Right lobe of liver (tissue), 6 donors: ENCODE measurements at regions not wholly inside any gene's neighbourhood (a gene's known extent, or its start where the extent isn't known, plus 50 kb on each side); places are given as distances from the start of the nearest gene placed in this dataset.

Source experiments
- ATAC-seq, 4 donors: fragments of 200-7000 bp; cut with Tn5 transposase; one replicate each; pipeline ENCODE4 v1.9.1; 2020; ENCODE audit warnings: mild to moderate bottlenecking in 4 of 4, moderate library complexity in 4 of 4
- DNase-seq, 3 donors: peaks; one replicate each; pipeline ENCODE4 v3.0.0-alpha.2; 2020
- H3K27ac ChIP-seq, 3 donors: fragments of 200-600 bp; one replicate each; pipeline ENCODE4 v1.8.0; 2022
- H3K27me3 ChIP-seq, 2 donors: fragments of 200-600 bp; one replicate each; pipeline ENCODE4 v1.8.0; 2022
- H3K36me3 ChIP-seq, 4 donors: fragments of 200-600 bp; sonication (generic) in 1 of 4; one replicate each; pipeline versions ENCODE4 v1.5.1 to v1.8.0; 2017 to 2022; ENCODE audit warnings: control low read depth in 1 of 4
- H3K4me1 ChIP-seq, 4 donors: fragments of 200-600 bp; sonication (generic) in 1 of 4; one replicate each; pipeline versions ENCODE4 v1.5.1 to v1.8.0; 2017 to 2022; ENCODE audit warnings: control low read depth in 1 of 4
- H3K4me3 ChIP-seq, 3 donors: fragments of 200-600 bp; one replicate each; pipeline ENCODE4 v1.8.0; 2022
- H3K9me3 ChIP-seq, 4 donors: fragments of 200-600 bp; sonication (generic) in 1 of 4; one replicate each; pipeline versions ENCODE4 v1.5.1 to v1.8.0; 2017 to 2022; ENCODE audit warnings: control low read depth in 1 of 4
- CTCF ChIP-seq, 4 donors: fragments of 200-600 bp in 3 of 4; fragments of 450-650 bp in 1 of 4; IDR thresholded peaks; one replicate each; pipeline versions ENCODE4 v1.5.1 to v1.8.0; 2016 to 2022; ENCODE audit warnings: antibody characterized with exemption in 4 of 4, mild to moderate bottlenecking in 2 of 4
- POLR2A ChIP-seq: fragments of 450-650 bp; IDR thresholded peaks from one replicate; pipeline ENCODE4 v1.6.1; 2017; ENCODE audit warnings: antibody characterized with exemption, mild to moderate bottlenecking
- WGBS: methylation state at CpG from one replicate; pipeline ENCODE4 v1.1.6; 2018; ENCODE audit warnings: low coverage, low lambda C conversion rate; ENCODE audit not compliant: insufficient coverage; ENCODE audit errors: missing lambda C conversion rate; 5-methylcytosine and 5-hydroxymethylcytosine counted together
- intact Hi-C, 2 donors: fragments of 100-400 bp; cut with DNase I; formaldehyde crosslinking; loops; one replicate each; pipeline versions ENCODE4 v1.11.2 to v1.14.1; 2022
- donor health status: DM: no; HTN: yes; CAD: no.
- donor health status: DM: no; HTN: no; CAD: no.
- donor health status: DM: no; HTN: no; CAD: no.
- donor health status: DM: no; HTN: yes; CAD: no.
- donor health status: DM: no; HTN: yes; CAD: no.

- Histone ChIP-seq H3K27ac (no peak overlapping the region), H3K36me3 (peaks cover 0 to 25% (median 2%) of the 10 kb centered on the region in 4 donors), H3K27me3 (no peaks in the 10 kb centered on the region), H3K4me1 (peaks cover 0 to 16% (median 3%) of the 10 kb centered on the region in 4 donors), H3K9me3 (no peaks in the 10 kb centered on the region), H3K4me3 (no peak overlapping the region)
- intact Hi-C loops = no loop called here
- DNase-seq (no peak), ATAC-seq (no peak)
- TF ChIP-seq POLR2A (no peak), CTCF (IDR thresholded peaks at IDR 0.05) (no peak)
- 78% methylated on average over 2 of the region's 2 CpGs for WGBS
Observed at GRCh38 chr6:144443157-144443556, 158.0 kb downstream of the UTRN start.

GRCh38 chr6:144447472-144447871 lies 162.3 kb downstream of the UTRN start:
- peaks cover 0 to 7% (median 0%) of the 10 kb centered on the region in 4 donors for H3K4me1 ChIP-seq
- no peaks in the 10 kb centered on the region for H3K9me3 ChIP-seq
- no peak overlapping the region for H3K27ac ChIP-seq
- 82% methylated on average over 1 of the region's 1 CpG for WGBS
- peaks cover 0 to 40% (median 4%) of the 10 kb centered on the region in 4 donors for H3K36me3 ChIP-seq
- H3K27me3 ChIP-seq = no peaks in the 10 kb centered on the region
- no peak overlapping the region for H3K4me3 ChIP-seq
- no peak for TF ChIP-seq CTCF (IDR thresholded peaks at IDR 0.05)
- no peak for TF ChIP-seq POLR2A
- ATAC-seq = no peak
- intact Hi-C loops = no loop called here
- no peak for DNase-seq

GRCh38 chr6:144449218-144449617 lies 164.1 kb downstream of the UTRN start:
- H3K27ac ChIP-seq = no peak overlapping the region
- intact Hi-C loops = no loop called here
- ATAC-seq = no peak

GRCh38 chr6:144449911-144450597 lies 164.9 kb downstream of the UTRN start:
- DNase-seq (no peak), ATAC-seq (no peak)
- peaks cover 0 to 33% (median 4%) of the 10 kb centered on the region in 4 donors for H3K36me3 ChIP-seq
- peaks cover 0 to 7% (median 0%) of the 10 kb centered on the region in 4 donors for H3K4me1 ChIP-seq
- no peaks in the 10 kb centered on the region for H3K9me3 ChIP-seq
- H3K4me3 ChIP-seq = no peak overlapping the region
- WGBS = 82% methylated on average over 8 of the region's 8 CpGs
- no peak overlapping the region for H3K27ac ChIP-seq
- intact Hi-C loops = no loop called here
- H3K27me3 ChIP-seq = no peaks in the 10 kb centered on the region
- no peak for TF ChIP-seq CTCF (IDR thresholded peaks at IDR 0.05)
- TF ChIP-seq POLR2A = no peak

More at GRCh38 chr6:144449218-144449617, 164.1 kb downstream of the UTRN start:
- Histone ChIP-seq H3K36me3 (peaks cover 0 to 39% (median 4%) of the 10 kb centered on the region in 4 donors), H3K4me1 (peaks cover 0 to 7% (median 0%) of the 10 kb centered on the region in 4 donors), H3K27me3 (no peaks in the 10 kb centered on the region), H3K4me3 (no peak overlapping the region), H3K9me3 (no peaks in the 10 kb centered on the region)
- no peak for DNase-seq
- WGBS = 92% methylated on average over 7 of the region's 7 CpGs
- TF ChIP-seq CTCF (IDR thresholded peaks at IDR 0.05) = no peak
- no peak for TF ChIP-seq POLR2A
